Ureter (tissue), 1 donor: ENCODE measurements at regions not wholly inside any gene's neighbourhood (a gene's known extent, or its start where the extent isn't known, plus 50 kb on each side); places are given as distances from the start of the nearest gene placed in this dataset.

ENCODE experiments used
- DNase-seq: peaks from one replicate; pipeline ENCODE4 v3.0.0-alpha.2; 2020; ENCODE audit warnings: low spot score
- donor health status: DM: yes; HTN: yes; CAD: no.

GRCh38 chr5:2992806-2993205 lies 241.3 kb upstream of the IRX2 start:
- DNase-seq, result no peak

GRCh38 chr5:2991884-2992283 lies 240.4 kb upstream of the IRX2 start:
- no peak for DNase-seq

- DNase-seq, result no peak
These were observed 238.0 kb upstream of the IRX2 start for GRCh38 chr5:2989517-2989916.

- DNase-seq, result no peak
These were observed 234.8 kb upstream of the IRX2 start for GRCh38 chr5:2986301-2986700.

- no peak for DNase-seq
These were observed 234.2 kb upstream of the IRX2 start for GRCh38 chr5:2985718-2986117.

- no peak for DNase-seq
These were observed 232.3 kb upstream of the IRX2 start for GRCh38 chr5:2983583-2984300.

- no peak for DNase-seq
These were observed 230.2 kb upstream of the IRX2 start for GRCh38 chr5:2981652-2982051.

- no peak for DNase-seq
These were observed 229.6 kb upstream of the IRX2 start for GRCh38 chr5:2981035-2981434.

- DNase-seq, result no peak
These were observed 208.8 kb upstream of the IRX2 start for GRCh38 chr5:2960294-2960693.

GRCh38 chr5:2958976-2959375 lies 207.5 kb upstream of the IRX2 start:
- DNase-seq, result no peak

GRCh38 chr5:2948875-2949274 lies 197.4 kb upstream of the IRX2 start:
- no peak for DNase-seq

- no peak for DNase-seq
These were observed 194.8 kb upstream of the IRX2 start for GRCh38 chr5:2946315-2946714.

- DNase-seq, result no peak
These were observed 184.9 kb upstream of the IRX2 start for GRCh38 chr5:2936413-2936812.

- no peak for DNase-seq
These were observed 178.3 kb upstream of the IRX2 start for GRCh38 chr5:2929779-2930178.

- no peak for DNase-seq
These were observed 170.2 kb upstream of the IRX2 start for GRCh38 chr5:2921651-2922050.

GRCh38 chr5:2921176-2921575 lies 169.7 kb upstream of the IRX2 start:
- DNase-seq, result no peak

GRCh38 chr5:2920312-2920711 lies 168.8 kb upstream of the IRX2 start:
- no peak for DNase-seq

- DNase-seq, result no peak
These were observed 168.0 kb upstream of the IRX2 start for GRCh38 chr5:2919310-2920018.

GRCh38 chr5:2917524-2917923 lies 166.0 kb upstream of the IRX2 start:
- DNase-seq, result no peak

- no peak for DNase-seq
These were observed 165.6 kb upstream of the IRX2 start for GRCh38 chr5:2917093-2917492.

- no peak for DNase-seq
These were observed 164.7 kb upstream of the IRX2 start for GRCh38 chr5:2916076-2916682.

- no peak for DNase-seq
These were observed 163.6 kb upstream of the IRX2 start for GRCh38 chr5:2914981-2915484.
